ENCODE measurements at regions not wholly inside any gene's neighbourhood (a gene's known extent, or its start where the extent isn't known, plus 50 kb on each side); places are given as distances from the start of the nearest gene placed in this dataset.

- TF ChIP-seq, protein P1, sequence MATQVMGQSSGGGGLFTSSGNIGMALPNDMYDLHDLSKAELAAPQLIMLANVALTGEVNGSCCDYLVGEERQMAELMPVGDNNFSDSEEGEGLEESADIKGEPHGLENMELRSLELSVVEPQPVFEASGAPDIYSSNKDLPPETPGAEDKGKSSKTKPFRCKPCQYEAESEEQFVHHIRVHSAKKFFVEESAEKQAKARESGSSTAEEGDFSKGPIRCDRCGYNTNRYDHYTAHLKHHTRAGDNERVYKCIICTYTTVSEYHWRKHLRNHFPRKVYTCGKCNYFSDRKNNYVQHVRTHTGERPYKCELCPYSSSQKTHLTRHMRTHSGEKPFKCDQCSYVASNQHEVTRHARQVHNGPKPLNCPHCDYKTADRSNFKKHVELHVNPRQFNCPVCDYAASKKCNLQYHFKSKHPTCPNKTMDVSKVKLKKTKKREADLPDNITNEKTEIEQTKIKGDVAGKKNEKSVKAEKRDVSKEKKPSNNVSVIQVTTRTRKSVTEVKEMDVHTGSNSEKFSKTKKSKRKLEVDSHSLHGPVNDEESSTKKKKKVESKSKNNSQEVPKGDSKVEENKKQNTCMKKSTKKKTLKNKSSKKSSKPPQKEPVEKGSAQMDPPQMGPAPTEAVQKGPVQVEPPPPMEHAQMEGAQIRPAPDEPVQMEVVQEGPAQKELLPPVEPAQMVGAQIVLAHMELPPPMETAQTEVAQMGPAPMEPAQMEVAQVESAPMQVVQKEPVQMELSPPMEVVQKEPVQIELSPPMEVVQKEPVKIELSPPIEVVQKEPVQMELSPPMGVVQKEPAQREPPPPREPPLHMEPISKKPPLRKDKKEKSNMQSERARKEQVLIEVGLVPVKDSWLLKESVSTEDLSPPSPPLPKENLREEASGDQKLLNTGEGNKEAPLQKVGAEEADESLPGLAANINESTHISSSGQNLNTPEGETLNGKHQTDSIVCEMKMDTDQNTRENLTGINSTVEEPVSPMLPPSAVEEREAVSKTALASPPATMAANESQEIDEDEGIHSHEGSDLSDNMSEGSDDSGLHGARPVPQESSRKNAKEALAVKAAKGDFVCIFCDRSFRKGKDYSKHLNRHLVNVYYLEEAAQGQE (IDR thresholded peaks at IDR 0.05; ENCODE audit: unreplicated experiment): no peak
- TF ChIP-seq ETS1 (IDR thresholded peaks at IDR 0.05): no peak
Observed at GRCh38 chr2:125167820-125168219, 1142.7 kb downstream of the CNTNAP5 start (continued).

DNA sequence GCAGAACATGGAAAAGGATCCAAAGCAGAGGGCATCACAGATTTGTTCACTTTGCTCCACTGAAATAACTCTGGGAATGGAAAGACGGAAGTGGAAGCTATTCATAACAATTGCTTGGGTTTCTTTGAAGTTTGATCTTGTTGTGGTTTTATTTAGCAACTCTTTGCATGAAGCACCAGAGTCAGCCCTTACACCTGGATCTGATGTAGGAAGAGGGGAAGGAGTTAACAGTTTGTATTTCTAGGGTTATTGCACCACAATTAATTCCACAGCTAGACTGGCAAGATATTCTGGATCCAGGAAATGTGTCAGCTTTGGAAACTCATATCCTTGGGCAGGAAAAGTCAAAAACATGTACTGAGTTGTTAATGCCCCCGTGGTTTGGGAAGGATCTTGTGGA is 1143.4 kb downstream of the CNTNAP5 start:
- Histone ChIP-seq H3K27me3 (ENCODE audit: insufficient read depth) (no peaks in the 10 kb centered on the region), H4K20me1 (replicated peaks; ENCODE audit: insufficient read depth) (no peaks in the 10 kb centered on the region), H3K4me1 (ENCODE audit: insufficient read depth) (no peaks in the 10 kb centered on the region), H3K36me3 (ENCODE audit: insufficient read depth) (no peaks in the 10 kb centered on the region), H3K27ac (ENCODE audit: low read depth) (no peak overlapping the region), H3K4me2 (no peak overlapping the region), H3K4me3 (no peak overlapping the region), H3K79me2 (replicated peaks; ENCODE audit: insufficient read depth) (no peaks in the 10 kb centered on the region), H3F3A (replicated peaks; ENCODE audit: low read depth) (no peaks in the 10 kb centered on the region), H3K9me2 (ENCODE audit: insufficient read depth) (no peaks in the 10 kb centered on the region), H2AFZ (peak overlapping the region; percentile 61; the same call in 1 of the 2 replicates)
- Mint-ChIP-seq H3K36me3 (ENCODE audit: low read depth) (peaks cover 3% of the 10 kb centered on the region; the same call in 2 of the 3 replicates), H3K27me3 (ENCODE audit: insufficient read depth, low read depth, poor library complexity) (peaks cover 2% of the 10 kb centered on the region), H3K4me1 (peaks cover 4% of the 10 kb centered on the region; the same call in 1 of the 3 replicates), H3K4me3 (no peak overlapping the region), H3K9me3 (peaks cover 4% of the 10 kb centered on the region), H3K27ac (no peak overlapping the region)
- DNase-seq (ENCODE audit: low spot score) (no peak), ATAC-seq (no peak)
- TF ChIP-seq NANOG (IDR thresholded peaks at IDR 0.05; ENCODE audit: borderline replicate concordance) (no peak), ZNF114 (CRISPR knock-in tag; IDR thresholded peaks at IDR 0.05) (no peak), EZH2 (IDR thresholded peaks at IDR 0.05; ENCODE audit: low read depth, unreplicated experiment) (no peak), EZH2phosphoT487 (IDR thresholded peaks at IDR 0.05; ENCODE audit: unreplicated experiment) (no peak), CREB1 (CRISPR knock-in tag; IDR thresholded peaks at IDR 0.05; ENCODE audit: low read depth) (no peak), ETS1 (IDR thresholded peaks at IDR 0.05) (no peak), STAT1 (IDR thresholded peaks at IDR 0.05; ENCODE audit: unreplicated experiment) (no peak), ZNF331 (CRISPR knock-in tag; IDR thresholded peaks at IDR 0.05; ENCODE audit: low read depth) (no peak), POLR2AphosphoS5 (IDR thresholded peaks at IDR 0.05; ENCODE audit: low read depth) (no peak), CTCF (conservative IDR thresholded peaks at IDR 0.05; ENCODE audit: low read depth in 2 of 2) (no peak)
- TF ChIP-seq, protein P1 (IDR thresholded peaks at IDR 0.05; ENCODE audit: unreplicated experiment): no peak
